Dendritic cell treated with granulocyte-macrophage colony-stimulating factor and Interleukin-4, amounts not matched to agents 40 ng/mL and 50 ng/mL, for 4 days (primary cell): ENCODE measurements at regions not wholly inside any gene's neighbourhood (a gene's known extent, or its start where the extent isn't known, plus 50 kb on each side); places are given as distances from the start of the nearest gene placed in this dataset.

Experiments
- H3K27ac Mint-ChIP-seq: one replicate; pipeline ENCODE4 v1.8.0; 2022; ENCODE audit warnings: mild to moderate bottlenecking, mixed read lengths
- H3K27me3 Mint-ChIP-seq: one replicate; pipeline ENCODE4 v1.8.0; 2022; ENCODE audit warnings: mild to moderate bottlenecking, mixed read lengths
- H3K36me3 Mint-ChIP-seq: one replicate; pipeline ENCODE4 v1.8.0; 2022; ENCODE audit warnings: low read depth, mixed read lengths
- H3K4me1 Mint-ChIP-seq: one replicate; pipeline ENCODE4 v1.8.0; 2022; ENCODE audit warnings: low read depth, mixed read lengths
- H3K4me3 Mint-ChIP-seq: one replicate; pipeline ENCODE4 v1.8.0; 2022; ENCODE audit warnings: mild to moderate bottlenecking, moderate library complexity, mixed read lengths
- H3K9me3 Mint-ChIP-seq: one replicate; pipeline ENCODE4 v1.8.0; 2022; ENCODE audit warnings: mixed read lengths
- intact Hi-C: fragments of 100-400 bp; cut with micrococcal nuclease; formaldehyde crosslinking; loops from one replicate; pipeline ENCODE4 v1.15.0; 2022

- Mint-ChIP-seq H3K9me3 (no peaks in the 10 kb centered on the region), H3K36me3 (no peaks in the 10 kb centered on the region), H3K4me3 (no peak overlapping the region), H3K27me3 (no peaks in the 10 kb centered on the region), H3K4me1 (peaks cover 14% of the 10 kb centered on the region), H3K27ac (no peak overlapping the region)
- intact Hi-C loops = no loop called here
These were observed 96.3 kb upstream of the HMHB1 start for GRCh38 chr5:143715616-143716015.

- no peaks in the 10 kb centered on the region for H3K27me3 Mint-ChIP-seq
- no peaks in the 10 kb centered on the region for H3K36me3 Mint-ChIP-seq
- H3K27ac Mint-ChIP-seq = no peak overlapping the region
- intact Hi-C loops = no loop called here
- H3K4me3 Mint-ChIP-seq = no peak overlapping the region
- H3K4me1 Mint-ChIP-seq = peaks cover 19% of the 10 kb centered on the region
- H3K9me3 Mint-ChIP-seq = no peaks in the 10 kb centered on the region
These were observed 97.3 kb upstream of the HMHB1 start for GRCh38 chr5:143714629-143715028.

GRCh38 chr5:143713047-143714003 lies 98.6 kb upstream of the HMHB1 start:
- no peak overlapping the region for H3K4me3 Mint-ChIP-seq
- H3K4me1 Mint-ChIP-seq = peaks cover 19% of the 10 kb centered on the region
- H3K27ac Mint-ChIP-seq = no peak overlapping the region
- intact Hi-C loops = no loop called here
- no peaks in the 10 kb centered on the region for H3K9me3 Mint-ChIP-seq
- no peaks in the 10 kb centered on the region for H3K36me3 Mint-ChIP-seq
- no peaks in the 10 kb centered on the region for H3K27me3 Mint-ChIP-seq

- intact Hi-C loops = no loop called here
- Mint-ChIP-seq H3K4me3 (no peak overlapping the region), H3K4me1 (peaks cover 8% of the 10 kb centered on the region), H3K27ac (no peak overlapping the region), H3K9me3 (no peaks in the 10 kb centered on the region), H3K36me3 (no peaks in the 10 kb centered on the region), H3K27me3 (no peaks in the 10 kb centered on the region)
These were observed 103.3 kb upstream of the HMHB1 start for GRCh38 chr5:143708672-143709071.

- intact Hi-C loops = no loop called here
These were observed 104.2 kb upstream of the HMHB1 start for GRCh38 chr5:143707806-143708205.

GRCh38 chr5:143705381-143705780 lies 106.6 kb upstream of the HMHB1 start:
- H3K9me3 Mint-ChIP-seq = no peaks in the 10 kb centered on the region
- H3K36me3 Mint-ChIP-seq = no peaks in the 10 kb centered on the region
- H3K27ac Mint-ChIP-seq = no peak overlapping the region
- no peak overlapping the region for H3K4me3 Mint-ChIP-seq
- H3K4me1 Mint-ChIP-seq = peaks cover 3% of the 10 kb centered on the region
- intact Hi-C loops = no loop called here
- no peaks in the 10 kb centered on the region for H3K27me3 Mint-ChIP-seq

More at GRCh38 chr5:143707806-143708205, 104.2 kb upstream of the HMHB1 start:
- peaks cover 8% of the 10 kb centered on the region for H3K4me1 Mint-ChIP-seq
- H3K27me3 Mint-ChIP-seq = no peaks in the 10 kb centered on the region
- no peak overlapping the region for H3K4me3 Mint-ChIP-seq
- no peaks in the 10 kb centered on the region for H3K9me3 Mint-ChIP-seq
- H3K27ac Mint-ChIP-seq = no peak overlapping the region
- H3K36me3 Mint-ChIP-seq = no peaks in the 10 kb centered on the region

GRCh38 chr5:143703659-143704058 lies 108.3 kb upstream of the HMHB1 start:
- Mint-ChIP-seq H3K27me3 (no peaks in the 10 kb centered on the region), H3K27ac (no peak overlapping the region), H3K4me1 (no peaks in the 10 kb centered on the region), H3K9me3 (no peaks in the 10 kb centered on the region), H3K4me3 (no peak overlapping the region), H3K36me3 (no peaks in the 10 kb centered on the region)
- intact Hi-C loops = no loop called here

- no peaks in the 10 kb centered on the region for H3K4me1 Mint-ChIP-seq
These were observed 110.5 kb upstream of the HMHB1 start for GRCh38 chr5:143701493-143701892.

GRCh38 chr5:143700994-143701393 lies 111.0 kb upstream of the HMHB1 start:
- Mint-ChIP-seq H3K4me1 (no peaks in the 10 kb centered on the region), H3K27ac (no peak overlapping the region), H3K9me3 (no peaks in the 10 kb centered on the region), H3K36me3 (no peaks in the 10 kb centered on the region), H3K4me3 (no peak overlapping the region), H3K27me3 (no peaks in the 10 kb centered on the region)
- intact Hi-C loops = no loop called here

More at GRCh38 chr5:143701493-143701892, 110.5 kb upstream of the HMHB1 start:
- Mint-ChIP-seq H3K4me3 (no peak overlapping the region), H3K27ac (no peak overlapping the region), H3K27me3 (no peaks in the 10 kb centered on the region), H3K9me3 (no peaks in the 10 kb centered on the region), H3K36me3 (no peaks in the 10 kb centered on the region)
- intact Hi-C loops = no loop called here

- no peaks in the 10 kb centered on the region for H3K9me3 Mint-ChIP-seq
- no peak overlapping the region for H3K4me3 Mint-ChIP-seq
- H3K4me1 Mint-ChIP-seq = no peaks in the 10 kb centered on the region
- no peak overlapping the region for H3K27ac Mint-ChIP-seq
- H3K27me3 Mint-ChIP-seq = no peaks in the 10 kb centered on the region
- intact Hi-C loops = no loop called here
- no peaks in the 10 kb centered on the region for H3K36me3 Mint-ChIP-seq
These were observed 112.8 kb upstream of the HMHB1 start for GRCh38 chr5:143699121-143699520.

GRCh38 chr5:143698574-143698973 lies 113.4 kb upstream of the HMHB1 start:
- Mint-ChIP-seq H3K27ac (no peak overlapping the region), H3K36me3 (no peaks in the 10 kb centered on the region), H3K4me3 (no peak overlapping the region), H3K4me1 (no peaks in the 10 kb centered on the region), H3K27me3 (no peaks in the 10 kb centered on the region), H3K9me3 (no peaks in the 10 kb centered on the region)
- intact Hi-C loops = no loop called here

- Mint-ChIP-seq H3K27ac (no peak overlapping the region), H3K27me3 (no peaks in the 10 kb centered on the region), H3K4me1 (no peaks in the 10 kb centered on the region), H3K4me3 (no peak overlapping the region), H3K36me3 (no peaks in the 10 kb centered on the region), H3K9me3 (no peaks in the 10 kb centered on the region)
- intact Hi-C loops = no loop called here
These were observed 115.0 kb upstream of the HMHB1 start for GRCh38 chr5:143696921-143697320.

GRCh38 chr5:143695941-143696340 lies 116.0 kb upstream of the HMHB1 start:
- H3K36me3 Mint-ChIP-seq = no peaks in the 10 kb centered on the region
- H3K27ac Mint-ChIP-seq = no peak overlapping the region
- no peaks in the 10 kb centered on the region for H3K27me3 Mint-ChIP-seq
- no peaks in the 10 kb centered on the region for H3K9me3 Mint-ChIP-seq
- H3K4me3 Mint-ChIP-seq = no peak overlapping the region
- intact Hi-C loops = no loop called here
- no peaks in the 10 kb centered on the region for H3K4me1 Mint-ChIP-seq

- H3K36me3 Mint-ChIP-seq = no peaks in the 10 kb centered on the region
- peaks cover under 1% of the 10 kb centered on the region for H3K9me3 Mint-ChIP-seq
- H3K27me3 Mint-ChIP-seq = no peaks in the 10 kb centered on the region
- no peak overlapping the region for H3K4me3 Mint-ChIP-seq
- no peaks in the 10 kb centered on the region for H3K4me1 Mint-ChIP-seq
- no peak overlapping the region for H3K27ac Mint-ChIP-seq
- intact Hi-C loops = no loop called here
These were observed 116.6 kb upstream of the HMHB1 start for GRCh38 chr5:143695244-143695864.
